GM12873 (cell line): ENCODE measurements at regions not wholly inside any gene's neighbourhood (a gene's known extent, or its start where the extent isn't known, plus 50 kb on each side); places are given as distances from the start of the nearest gene placed in this dataset.

Experiments
- TF ChIP-seq, protein P1 (sequence below): IDR thresholded peaks from 2 replicates; pipeline ENCODE4 v1.5.1; 2012; ENCODE audit warnings: low read depth, mild to moderate bottlenecking, moderate library complexity, low read length, control low read depth; ENCODE audit not compliant: insufficient read depth; ENCODE audit errors: missing control alignments

DNA sequence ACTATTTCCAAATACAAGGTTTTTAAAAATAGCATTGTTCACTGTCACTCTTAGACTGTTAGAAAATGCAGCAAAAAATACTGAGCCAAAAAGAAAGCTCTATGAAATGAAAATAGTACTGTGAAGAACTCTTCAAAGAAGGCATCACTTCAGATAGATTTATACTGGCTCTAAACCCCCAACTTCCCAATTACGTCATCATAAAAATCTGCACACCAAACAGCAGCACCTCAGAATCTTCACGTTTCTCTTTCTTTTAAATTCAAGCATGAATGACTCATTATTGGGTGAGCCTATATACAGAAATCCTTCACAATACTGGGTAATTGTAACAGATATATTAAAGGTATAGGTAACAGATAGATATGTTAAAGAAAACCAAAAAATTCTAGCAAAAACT, 208.4 kb upstream of the HTR1E start:
- TF ChIP-seq, protein P1, sequence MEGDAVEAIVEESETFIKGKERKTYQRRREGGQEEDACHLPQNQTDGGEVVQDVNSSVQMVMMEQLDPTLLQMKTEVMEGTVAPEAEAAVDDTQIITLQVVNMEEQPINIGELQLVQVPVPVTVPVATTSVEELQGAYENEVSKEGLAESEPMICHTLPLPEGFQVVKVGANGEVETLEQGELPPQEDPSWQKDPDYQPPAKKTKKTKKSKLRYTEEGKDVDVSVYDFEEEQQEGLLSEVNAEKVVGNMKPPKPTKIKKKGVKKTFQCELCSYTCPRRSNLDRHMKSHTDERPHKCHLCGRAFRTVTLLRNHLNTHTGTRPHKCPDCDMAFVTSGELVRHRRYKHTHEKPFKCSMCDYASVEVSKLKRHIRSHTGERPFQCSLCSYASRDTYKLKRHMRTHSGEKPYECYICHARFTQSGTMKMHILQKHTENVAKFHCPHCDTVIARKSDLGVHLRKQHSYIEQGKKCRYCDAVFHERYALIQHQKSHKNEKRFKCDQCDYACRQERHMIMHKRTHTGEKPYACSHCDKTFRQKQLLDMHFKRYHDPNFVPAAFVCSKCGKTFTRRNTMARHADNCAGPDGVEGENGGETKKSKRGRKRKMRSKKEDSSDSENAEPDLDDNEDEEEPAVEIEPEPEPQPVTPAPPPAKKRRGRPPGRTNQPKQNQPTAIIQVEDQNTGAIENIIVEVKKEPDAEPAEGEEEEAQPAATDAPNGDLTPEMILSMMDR, result no peak

DNA sequence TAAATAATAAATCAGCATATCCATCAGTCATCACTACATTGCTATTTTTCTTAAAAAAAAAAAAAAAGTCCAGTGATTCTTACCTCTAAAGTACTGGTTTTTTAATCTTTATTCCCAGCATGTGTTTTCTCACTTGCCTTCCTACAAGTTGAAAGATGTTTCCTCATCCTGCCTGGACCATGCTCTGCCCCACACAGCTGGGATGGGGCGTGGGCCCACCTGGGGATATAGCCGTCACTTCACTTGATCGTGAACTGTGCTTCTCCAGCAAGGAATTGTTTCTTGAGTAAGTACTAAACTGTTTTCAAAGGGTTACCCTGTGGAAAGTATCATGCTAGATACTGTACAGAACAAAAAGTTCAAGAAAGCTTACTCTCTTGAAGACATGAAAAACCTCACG, 212.6 kb upstream of the HTR1E start:
- TF ChIP-seq, protein P1, result no peak

DNA sequence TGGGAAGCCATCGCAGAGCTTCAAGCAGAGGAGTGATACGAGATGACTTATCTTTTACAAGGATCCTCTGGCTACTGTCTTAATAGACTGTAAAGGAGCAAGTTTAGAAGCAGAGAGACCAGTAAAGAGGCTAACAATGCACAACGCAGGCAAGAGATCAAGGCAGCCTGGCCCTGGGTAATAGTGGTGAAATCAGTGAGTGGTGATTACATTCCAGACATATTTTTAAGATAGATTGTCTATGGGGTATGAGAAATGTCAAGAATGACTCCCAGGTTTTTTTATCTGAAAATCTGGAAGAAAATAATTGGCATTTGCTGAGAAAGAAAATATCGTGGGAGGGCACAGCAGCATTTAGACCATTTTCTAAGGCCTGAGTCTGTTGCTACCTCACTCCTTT, 213.6 kb upstream of the HTR1E start:
- TF ChIP-seq, protein P1, result no peak

DNA sequence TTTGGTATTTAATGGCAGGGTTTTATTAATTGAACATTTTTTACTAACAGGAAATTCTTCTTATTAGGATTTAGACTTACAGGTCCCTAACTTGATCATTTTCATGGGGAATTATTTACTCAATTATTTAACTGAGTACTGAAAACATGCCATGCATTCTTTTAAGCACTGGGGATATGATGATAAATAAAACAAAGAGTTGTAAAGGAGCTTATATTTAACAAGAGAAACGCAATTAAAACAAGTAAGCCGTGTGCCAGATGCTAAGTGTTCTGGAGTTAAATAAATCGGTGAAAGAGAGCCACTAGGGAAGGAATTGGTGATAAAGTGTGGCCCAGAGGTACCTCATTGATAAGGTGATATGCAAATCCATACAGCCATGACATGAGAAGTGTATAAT, 214.2 kb upstream of the HTR1E start:
- TF ChIP-seq, protein P1, result no peak

DNA sequence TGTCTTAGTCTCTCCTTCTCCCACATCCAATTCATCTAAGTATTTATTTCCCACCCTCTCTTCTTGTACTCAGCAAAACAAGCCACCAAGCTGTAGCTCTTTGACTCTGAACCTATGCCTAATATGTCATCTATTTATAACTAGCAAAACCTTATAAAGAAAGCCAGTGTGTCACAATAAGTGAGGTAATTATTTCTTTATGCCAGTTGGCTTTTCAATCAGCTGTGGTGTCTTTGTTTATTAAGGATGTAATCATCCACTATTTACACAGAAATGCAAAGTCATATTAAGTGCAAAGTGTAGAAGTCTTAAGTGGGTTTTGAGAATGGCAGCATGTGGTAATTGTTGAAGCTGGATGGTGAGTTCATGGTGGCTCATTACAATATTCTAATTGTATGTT, 215.2 kb upstream of the HTR1E start:
- TF ChIP-seq, protein P1, result no peak

DNA sequence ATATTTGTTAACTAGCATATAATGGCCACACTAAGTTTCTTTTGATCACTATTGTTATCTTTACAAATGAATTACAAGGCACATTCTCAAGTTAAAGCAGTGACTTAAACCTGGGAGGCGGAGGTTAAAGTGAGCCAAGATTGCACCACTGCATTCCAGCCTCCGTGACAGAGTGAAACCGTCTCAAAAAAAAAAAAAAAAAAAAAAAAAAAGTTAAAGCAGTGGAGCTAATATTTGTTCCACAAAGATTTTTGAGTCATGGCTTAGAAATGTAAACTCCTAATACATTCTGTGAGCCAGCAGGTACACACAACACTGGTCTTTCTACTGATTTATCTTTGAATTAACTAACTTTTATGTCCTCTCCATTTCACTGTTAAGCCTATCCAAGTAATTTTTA, 221.7 kb upstream of the HTR1E start:
- TF ChIP-seq, protein P1, result no peak

DNA sequence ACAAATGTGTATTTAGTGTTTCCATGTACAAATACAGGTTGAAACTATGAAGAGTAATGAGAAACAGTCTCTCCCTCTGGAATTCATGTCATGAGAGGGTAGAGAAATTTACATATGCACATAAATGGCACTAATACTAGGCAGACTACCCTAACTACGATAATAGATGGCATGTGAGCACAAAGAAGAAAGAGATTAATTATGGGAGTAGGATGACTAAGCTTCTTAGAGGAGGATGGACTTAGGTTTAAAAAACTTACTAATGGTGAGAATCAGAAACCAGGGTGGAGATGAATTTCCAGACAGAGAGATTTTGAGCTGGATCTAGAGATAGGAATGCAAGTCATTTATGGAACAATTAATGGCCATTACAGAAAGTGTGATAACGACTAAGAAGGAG, 225.3 kb upstream of the HTR1E start:
- TF ChIP-seq, protein P1, result no peak

DNA sequence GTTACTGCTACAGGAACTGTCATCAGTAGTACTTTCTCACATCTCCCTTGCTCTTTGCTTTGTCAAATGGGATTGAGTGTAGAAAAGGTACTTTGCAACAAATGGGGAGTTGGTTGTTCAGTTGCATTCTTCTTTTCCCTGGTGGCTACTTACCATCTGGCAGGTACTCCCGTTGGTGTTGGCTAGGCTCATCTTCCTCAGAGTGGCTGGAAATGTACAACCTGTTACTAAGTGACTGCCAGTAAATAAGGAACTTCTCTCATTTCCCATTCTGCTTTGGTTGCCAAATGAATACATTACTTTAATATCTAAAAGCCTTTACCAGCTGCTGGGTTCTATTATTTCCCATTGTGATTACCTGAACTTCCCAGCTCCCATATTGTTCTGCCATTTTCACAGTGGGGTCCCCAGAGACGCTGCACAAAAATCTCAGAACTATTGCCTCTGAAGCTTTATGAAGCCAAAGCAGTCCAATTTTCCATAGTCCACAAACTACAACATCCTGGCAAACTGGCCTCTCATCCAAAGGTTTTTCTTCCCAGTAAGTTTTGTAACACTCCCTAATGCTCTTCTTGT, 229.7 kb upstream of the HTR1E start:
- TF ChIP-seq, protein P1, result no peak
